GM12873 (cell line): ENCODE measurements at regions not wholly inside any gene's neighbourhood (a gene's known extent, or its start where the extent isn't known, plus 50 kb on each side); places are given as distances from the start of the nearest gene placed in this dataset.

ENCODE experiments used
- CTCF ChIP-seq: IDR thresholded peaks from 2 replicates; pipeline ENCODE4 v1.5.1; 2012; ENCODE audit warnings: low read depth, mild to moderate bottlenecking, moderate library complexity, low read length, control low read depth; ENCODE audit not compliant: insufficient read depth; ENCODE audit errors: missing control alignments

GRCh38 chr15:47442371-47442770 lies 274.9 kb upstream of the SEMA6D start:
- TF ChIP-seq CTCF, result no peak

DNA sequence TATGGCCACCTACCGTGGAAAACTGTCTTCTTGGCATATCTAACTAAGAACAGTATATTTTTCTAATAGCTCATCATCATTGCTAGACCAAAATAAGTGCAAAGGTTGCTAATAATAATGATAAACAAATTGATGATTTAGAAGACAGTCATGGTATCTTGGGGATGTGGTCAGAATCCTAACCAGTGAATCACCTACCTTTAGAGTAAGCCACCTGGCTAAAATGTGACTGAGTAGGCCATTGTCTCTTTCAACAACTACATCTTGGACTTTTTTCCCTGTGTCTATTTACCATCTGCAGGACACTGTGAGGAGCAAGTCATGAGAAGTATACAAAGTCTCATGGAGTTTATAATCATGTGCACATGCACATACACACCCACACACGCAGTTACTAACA lies 273.5 kb upstream of the SEMA6D start:
- no peak for TF ChIP-seq CTCF

- no peak for TF ChIP-seq CTCF
These were observed 271.4 kb upstream of the SEMA6D start for GRCh38 chr15:47445723-47446392.

DNA sequence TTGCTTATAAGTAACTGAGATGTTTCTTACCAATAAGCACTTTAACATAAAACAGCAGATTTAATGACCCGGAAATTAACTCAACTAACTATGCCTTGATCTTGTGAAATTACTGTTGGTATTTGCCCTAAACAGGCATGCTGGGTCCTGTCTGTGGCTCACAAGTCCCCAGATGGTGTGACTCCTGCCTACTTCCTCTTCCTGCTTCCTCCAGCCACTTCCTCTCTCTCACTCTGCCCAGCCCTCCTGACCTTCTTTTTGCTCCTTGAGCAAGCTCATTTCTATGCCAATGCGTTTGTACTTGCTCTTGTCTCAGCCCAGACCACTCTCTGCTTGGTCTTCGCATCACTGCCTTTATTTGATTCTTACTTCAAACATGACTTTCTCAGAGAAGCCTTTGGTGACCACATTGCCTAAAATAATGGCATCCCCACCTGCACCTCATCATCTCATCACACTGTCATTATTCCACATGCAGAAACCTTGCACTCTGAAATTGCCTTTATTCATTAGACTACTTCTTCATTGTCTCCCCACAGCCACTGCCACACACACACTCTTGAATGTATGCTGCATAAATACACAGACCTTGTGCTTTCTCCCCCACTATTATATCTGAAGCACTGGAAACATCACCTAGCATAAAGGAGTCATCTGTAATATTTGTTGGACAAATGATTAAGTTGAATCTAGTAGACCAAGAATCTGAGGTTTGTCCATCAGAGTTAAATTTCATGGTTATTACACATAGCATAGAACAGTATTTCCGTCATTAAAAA lies 256.3 kb upstream of the SEMA6D start:
- no peak for TF ChIP-seq CTCF

- no peak for TF ChIP-seq CTCF
These were observed 255.6 kb upstream of the SEMA6D start for GRCh38 chr15:47461652-47462141.

DNA sequence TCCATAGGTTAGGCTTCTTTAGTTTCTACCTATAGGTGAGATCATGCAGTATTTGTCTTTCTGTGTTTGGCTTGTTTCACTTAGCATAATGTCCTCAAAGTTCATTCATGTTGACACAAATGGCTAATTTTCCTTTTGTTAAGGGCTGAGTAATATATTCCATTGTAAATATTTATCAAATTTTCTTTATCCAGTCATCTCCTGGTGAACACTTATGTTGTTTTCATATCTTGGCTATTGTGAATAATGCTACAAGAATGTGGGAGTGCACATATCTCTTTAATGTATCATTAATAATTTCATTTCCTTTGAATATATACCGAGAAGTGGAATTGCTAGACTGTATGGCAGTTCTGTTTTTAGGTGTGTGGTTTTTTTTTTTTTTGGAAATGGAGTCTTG lies 250.9 kb upstream of the SEMA6D start:
- TF ChIP-seq CTCF, result no peak

DNA sequence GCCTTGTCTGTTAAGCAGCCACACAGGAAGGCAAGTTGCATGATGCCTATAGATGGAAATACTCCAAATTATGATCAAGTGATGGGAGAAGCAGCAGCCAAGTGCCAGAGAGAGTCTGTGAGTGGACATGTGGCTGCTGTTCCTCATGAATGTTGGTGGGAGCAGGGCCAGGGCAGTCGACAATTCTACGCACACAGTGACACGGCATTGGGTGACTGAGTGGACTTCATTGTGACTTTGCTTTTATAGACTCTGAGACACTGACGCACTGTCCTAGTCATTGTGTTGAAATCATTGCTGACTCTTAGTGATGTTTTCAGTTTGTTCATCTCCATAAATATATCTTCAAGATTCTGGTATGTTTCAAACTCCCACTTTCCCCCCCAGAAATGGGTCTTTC lies 246.3 kb upstream of the SEMA6D start:
- TF ChIP-seq CTCF, result no peak
